ENCODE measurements at regions not wholly inside any gene's neighbourhood (a gene's known extent, or its start where the extent isn't known, plus 50 kb on each side); places are given as distances from the start of the nearest gene placed in this dataset.

GRCh38 chr2:237254369-237254861, 159.5 kb downstream of the COL6A3 start:
- TF ChIP-seq, protein P1, sequence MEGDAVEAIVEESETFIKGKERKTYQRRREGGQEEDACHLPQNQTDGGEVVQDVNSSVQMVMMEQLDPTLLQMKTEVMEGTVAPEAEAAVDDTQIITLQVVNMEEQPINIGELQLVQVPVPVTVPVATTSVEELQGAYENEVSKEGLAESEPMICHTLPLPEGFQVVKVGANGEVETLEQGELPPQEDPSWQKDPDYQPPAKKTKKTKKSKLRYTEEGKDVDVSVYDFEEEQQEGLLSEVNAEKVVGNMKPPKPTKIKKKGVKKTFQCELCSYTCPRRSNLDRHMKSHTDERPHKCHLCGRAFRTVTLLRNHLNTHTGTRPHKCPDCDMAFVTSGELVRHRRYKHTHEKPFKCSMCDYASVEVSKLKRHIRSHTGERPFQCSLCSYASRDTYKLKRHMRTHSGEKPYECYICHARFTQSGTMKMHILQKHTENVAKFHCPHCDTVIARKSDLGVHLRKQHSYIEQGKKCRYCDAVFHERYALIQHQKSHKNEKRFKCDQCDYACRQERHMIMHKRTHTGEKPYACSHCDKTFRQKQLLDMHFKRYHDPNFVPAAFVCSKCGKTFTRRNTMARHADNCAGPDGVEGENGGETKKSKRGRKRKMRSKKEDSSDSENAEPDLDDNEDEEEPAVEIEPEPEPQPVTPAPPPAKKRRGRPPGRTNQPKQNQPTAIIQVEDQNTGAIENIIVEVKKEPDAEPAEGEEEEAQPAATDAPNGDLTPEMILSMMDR (IDR thresholded peaks at IDR 0.05; ENCODE audit: control insufficient read depth, insufficient read depth, low read depth, low read length, missing control alignments) = no peak
- no peak overlapping the region for H3K4me3 ChIP-seq (ENCODE audit: control insufficient read depth, low read depth, low read length)
- DNase-seq (ENCODE audit: low read depth) = peak; percentile 87

DNA sequence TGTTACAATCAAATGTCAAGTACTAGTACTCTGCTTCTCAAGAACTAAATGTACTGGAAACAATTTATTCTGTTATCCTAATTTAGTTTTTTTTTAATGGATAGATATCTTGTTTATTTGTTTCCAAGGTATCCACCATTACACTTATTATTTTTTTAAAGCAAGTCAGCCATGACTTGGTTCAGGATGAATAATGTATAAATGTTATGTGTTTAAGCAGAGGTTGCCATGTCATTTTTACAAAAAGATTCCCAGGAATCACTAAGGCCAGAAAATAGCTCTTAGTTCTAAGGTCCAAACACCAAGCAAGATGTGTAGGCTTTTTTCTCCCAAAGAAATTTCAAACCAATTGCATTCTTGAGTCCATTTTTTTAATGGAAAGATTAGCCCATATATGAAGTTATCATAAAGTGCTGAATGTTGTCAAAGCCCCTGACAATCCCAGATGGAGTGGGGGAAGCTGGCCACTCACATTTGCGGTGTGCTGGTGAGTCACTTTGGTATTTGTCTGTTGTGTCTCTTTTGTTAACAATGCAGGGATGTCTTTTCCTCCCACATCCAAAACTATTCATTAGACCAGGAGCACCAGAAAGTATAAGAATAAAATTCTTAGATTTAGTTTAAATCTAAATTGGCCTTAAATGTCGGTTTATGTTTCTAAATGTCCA, 158.9 kb downstream of the COL6A3 start:
- no peak overlapping the region for H3K4me3 ChIP-seq (ENCODE audit: control insufficient read depth, low read depth, low read length)
- DNase-seq (ENCODE audit: low read depth) = no peak
- TF ChIP-seq, protein P1 (IDR thresholded peaks at IDR 0.05; ENCODE audit: control insufficient read depth, insufficient read depth, low read depth, low read length, missing control alignments) = no peak

GRCh38 chr2:237256887-237257286, 157.1 kb downstream of the COL6A3 start:
- TF ChIP-seq, protein P1 (IDR thresholded peaks at IDR 0.05; ENCODE audit: control insufficient read depth, insufficient read depth, low read depth, low read length, missing control alignments) = no peak
- DNase-seq (ENCODE audit: low read depth) = no peak
- H3K4me3 ChIP-seq (ENCODE audit: control insufficient read depth, low read depth, low read length) = no peak overlapping the region

DNA sequence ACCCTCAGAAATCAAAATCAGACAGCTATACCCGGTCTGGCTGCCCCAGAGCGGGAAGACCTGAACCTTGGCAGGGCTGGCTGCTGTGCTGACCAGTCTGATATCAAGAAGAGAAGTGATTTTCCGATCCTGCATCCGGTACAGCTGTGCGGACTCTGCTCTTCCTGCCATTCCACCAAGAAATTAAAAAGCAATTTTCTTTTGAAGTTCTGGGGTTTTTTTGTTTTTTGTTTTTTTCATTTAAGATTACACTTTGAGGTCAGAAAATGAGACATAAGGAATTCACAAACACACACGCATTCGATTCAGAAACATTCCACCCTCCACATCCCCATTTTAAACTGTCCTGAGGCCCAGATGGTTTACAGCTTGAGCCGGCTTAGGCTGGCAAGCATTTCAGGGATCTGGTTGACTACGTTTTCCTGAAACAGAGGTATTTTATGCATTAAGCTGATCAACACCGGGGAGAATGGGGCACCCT, 156.5 kb downstream of the COL6A3 start:
- TF ChIP-seq, protein P1 (IDR thresholded peaks at IDR 0.05; ENCODE audit: control insufficient read depth, insufficient read depth, low read depth, low read length, missing control alignments) = no peak
- no peak for DNase-seq (ENCODE audit: low read depth)
- H3K4me3 ChIP-seq (ENCODE audit: control insufficient read depth, low read depth, low read length) = no peak overlapping the region

- no peak for DNase-seq (ENCODE audit: low read depth)
- H3K4me3 ChIP-seq (ENCODE audit: control insufficient read depth, low read depth, low read length) = no peak overlapping the region
- TF ChIP-seq, protein P1 (IDR thresholded peaks at IDR 0.05; ENCODE audit: control insufficient read depth, insufficient read depth, low read depth, low read length, missing control alignments) = peak; percentile 20
Measured at GRCh38 chr2:237258116-237258515, 155.8 kb downstream of the COL6A3 start.

- no peak overlapping the region for H3K4me3 ChIP-seq (ENCODE audit: control insufficient read depth, low read depth, low read length)
- TF ChIP-seq, protein P1 (IDR thresholded peaks at IDR 0.05; ENCODE audit: control insufficient read depth, insufficient read depth, low read depth, low read length, missing control alignments) = no peak
- DNase-seq (ENCODE audit: low read depth) = no peak
Measured at GRCh38 chr2:237258615-237259014, 155.3 kb downstream of the COL6A3 start.

Measured in AG09309 (cell line).